ENCODE measurements at regions not wholly inside any gene's neighbourhood (a gene's known extent, or its start where the extent isn't known, plus 50 kb on each side); places are given as distances from the start of the nearest gene placed in this dataset.

GRCh38 chr1:192939440-192939839, 119.7 kb downstream of the UCHL5 start:
- TF ChIP-seq CTCF (IDR thresholded peaks at IDR 0.05 in 2 of 3, conservative IDR thresholded peaks at IDR 0.05 in 1 of 3; ENCODE audit: insufficient read depth in 2 of 3, low read depth in 1 of 3, low read length in 3 of 3) (no peak), ZNF311 (CRISPR knock-in tag; IDR thresholded peaks at IDR 0.05) (no peak), MTA3 (IDR thresholded peaks at IDR 0.05; ENCODE audit: borderline replicate concordance) (no peak), ATF3 (IDR thresholded peaks at IDR 0.05) (no peak), ATF3 (CRISPR knock-in tag; conservative IDR thresholded peaks at IDR 0.05) (no peak)
- TF ChIP-seq, protein P1, sequence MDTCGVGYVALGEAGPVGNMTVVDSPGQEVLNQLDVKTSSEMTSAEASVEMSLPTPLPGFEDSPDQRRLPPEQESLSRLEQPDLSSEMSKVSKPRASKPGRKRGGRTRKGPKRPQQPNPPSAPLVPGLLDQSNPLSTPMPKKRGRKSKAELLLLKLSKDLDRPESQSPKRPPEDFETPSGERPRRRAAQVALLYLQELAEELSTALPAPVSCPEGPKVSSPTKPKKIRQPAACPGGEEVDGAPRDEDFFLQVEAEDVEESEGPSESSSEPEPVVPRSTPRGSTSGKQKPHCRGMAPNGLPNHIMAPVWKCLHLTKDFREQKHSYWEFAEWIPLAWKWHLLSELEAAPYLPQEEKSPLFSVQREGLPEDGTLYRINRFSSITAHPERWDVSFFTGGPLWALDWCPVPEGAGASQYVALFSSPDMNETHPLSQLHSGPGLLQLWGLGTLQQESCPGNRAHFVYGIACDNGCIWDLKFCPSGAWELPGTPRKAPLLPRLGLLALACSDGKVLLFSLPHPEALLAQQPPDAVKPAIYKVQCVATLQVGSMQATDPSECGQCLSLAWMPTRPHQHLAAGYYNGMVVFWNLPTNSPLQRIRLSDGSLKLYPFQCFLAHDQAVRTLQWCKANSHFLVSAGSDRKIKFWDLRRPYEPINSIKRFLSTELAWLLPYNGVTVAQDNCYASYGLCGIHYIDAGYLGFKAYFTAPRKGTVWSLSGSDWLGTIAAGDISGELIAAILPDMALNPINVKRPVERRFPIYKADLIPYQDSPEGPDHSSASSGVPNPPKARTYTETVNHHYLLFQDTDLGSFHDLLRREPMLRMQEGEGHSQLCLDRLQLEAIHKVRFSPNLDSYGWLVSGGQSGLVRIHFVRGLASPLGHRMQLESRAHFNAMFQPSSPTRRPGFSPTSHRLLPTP (IDR thresholded peaks at IDR 0.05; ENCODE audit: borderline replicate concordance, extremely low read depth, insufficient read length), result no peak

Measured in K562 (cell line).